ENCODE measurements at regions not wholly inside any gene's neighbourhood (a gene's known extent, or its start where the extent isn't known, plus 50 kb on each side); places are given as distances from the start of the nearest gene placed in this dataset.

GRCh38 chr12:14272956-14273912, 92.2 kb upstream of the ATF7IP start:
- FAIRE-seq (no peak), DNase-seq (ENCODE audit: insufficient read length, low spot score) (no peak)
- no peak for TF ChIP-seq CTCF (IDR thresholded peaks at IDR 0.05; ENCODE audit: insufficient read depth, missing control alignments)

- no peak for TF ChIP-seq CTCF (IDR thresholded peaks at IDR 0.05; ENCODE audit: insufficient read depth, missing control alignments)
- FAIRE-seq (no peak), DNase-seq (ENCODE audit: insufficient read length, low spot score) (no peak)
Observed at GRCh38 chr12:14273913-14274311, 91.6 kb upstream of the ATF7IP start.

- no peak for FAIRE-seq
- DNase-seq (ENCODE audit: insufficient read length, low spot score) = no peak
- no peak for TF ChIP-seq CTCF (IDR thresholded peaks at IDR 0.05; ENCODE audit: insufficient read depth, missing control alignments)
Observed at GRCh38 chr12:14275111-14275510, 90.4 kb upstream of the ATF7IP start.

- no peak for FAIRE-seq
- no peak for DNase-seq (ENCODE audit: insufficient read length, low spot score)
- no peak for TF ChIP-seq CTCF (IDR thresholded peaks at IDR 0.05; ENCODE audit: insufficient read depth, missing control alignments)
Observed at GRCh38 chr12:14275886-14276285, 89.6 kb upstream of the ATF7IP start.

GRCh38 chr12:14278294-14278953, 87.1 kb upstream of the ATF7IP start:
- TF ChIP-seq CTCF (IDR thresholded peaks at IDR 0.05; ENCODE audit: insufficient read depth, missing control alignments) = no peak
- FAIRE-seq = no peak
- DNase-seq (ENCODE audit: insufficient read length, low spot score) = no peak

- no peak for FAIRE-seq
- DNase-seq (ENCODE audit: insufficient read length, low spot score) = no peak
- no peak for TF ChIP-seq CTCF (IDR thresholded peaks at IDR 0.05; ENCODE audit: insufficient read depth, missing control alignments)
Observed at GRCh38 chr12:14279845-14280244, 85.6 kb upstream of the ATF7IP start.

- FAIRE-seq = no peak
- DNase-seq (ENCODE audit: insufficient read length, low spot score) = no peak
Observed at GRCh38 chr12:14280921-14281320, 84.6 kb upstream of the ATF7IP start.

More at GRCh38 chr12:14280921-14281320, 84.6 kb upstream of the ATF7IP start:
- TF ChIP-seq CTCF (IDR thresholded peaks at IDR 0.05; ENCODE audit: insufficient read depth, missing control alignments) = no peak

All from D721Med (cell line).